ENCODE measurements at regions not wholly inside any gene's neighbourhood (a gene's known extent, or its start where the extent isn't known, plus 50 kb on each side); places are given as distances from the start of the nearest gene placed in this dataset.

DNA sequence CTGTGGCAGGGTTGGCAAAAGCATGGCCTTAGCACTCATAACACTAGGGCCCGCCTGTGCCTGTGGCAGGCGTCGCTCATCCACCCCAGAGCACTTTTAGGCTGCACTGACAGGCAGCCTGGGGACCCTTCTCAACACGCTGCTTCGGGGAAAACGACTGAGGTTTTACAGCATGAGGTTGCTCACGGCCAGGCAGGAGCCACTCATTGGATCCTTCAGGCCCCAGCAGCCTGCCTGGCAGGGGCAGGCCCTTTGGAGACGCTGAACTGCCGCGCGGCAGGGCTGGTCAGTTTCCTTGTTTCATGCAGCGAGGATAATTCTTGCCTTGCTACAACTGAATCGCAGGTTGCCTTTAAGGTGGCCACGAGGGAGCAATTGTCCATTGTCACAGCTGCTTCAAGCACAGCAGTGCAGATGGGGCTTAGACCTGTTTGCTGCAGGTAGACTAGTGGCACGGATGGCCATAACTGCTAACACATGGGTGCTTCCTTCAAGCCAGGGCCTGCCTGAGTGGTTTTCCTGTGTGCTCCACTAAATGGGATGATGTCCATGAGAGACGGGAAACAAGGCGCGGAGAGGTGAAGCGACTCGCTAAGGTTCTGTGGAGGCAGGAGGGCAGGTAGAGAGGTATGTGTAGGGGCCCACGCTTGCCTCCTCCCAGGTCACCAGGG lies 49.9 kb upstream of the HS6ST1 start:
- no peak for DNase-seq

DNA sequence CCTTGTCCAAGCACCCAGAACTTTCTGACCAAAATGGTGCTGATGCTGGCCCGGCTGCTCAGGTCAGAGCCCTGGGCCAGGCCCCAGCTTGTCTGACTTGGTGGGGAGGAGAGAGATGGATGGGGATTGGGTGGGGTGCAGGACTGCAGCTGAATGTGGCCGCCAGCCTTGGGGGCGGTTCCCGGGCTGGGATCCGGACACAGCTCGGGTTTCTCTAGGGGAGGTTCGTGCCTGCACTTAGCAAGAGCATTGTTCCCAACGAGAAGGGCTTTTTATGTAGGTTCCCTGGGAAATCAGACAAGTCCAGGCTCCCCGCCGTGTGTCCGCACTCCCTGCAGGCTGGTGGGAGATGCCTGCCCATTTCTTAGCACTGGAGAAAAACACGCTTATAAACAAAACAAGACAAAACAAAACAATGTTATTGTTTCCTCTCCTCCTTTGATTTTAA lies 50.5 kb upstream of the HS6ST1 start:
- DNase-seq, result no peak

GRCh38 chr2:128369602-128370467 lies 51.2 kb upstream of the HS6ST1 start:
- no peak for DNase-seq

- DNase-seq, result no peak
Observed at GRCh38 chr2:128370468-128371247, 52.0 kb upstream of the HS6ST1 start.

GRCh38 chr2:128371248-128371630 lies 52.6 kb upstream of the HS6ST1 start:
- no peak for DNase-seq

DNA sequence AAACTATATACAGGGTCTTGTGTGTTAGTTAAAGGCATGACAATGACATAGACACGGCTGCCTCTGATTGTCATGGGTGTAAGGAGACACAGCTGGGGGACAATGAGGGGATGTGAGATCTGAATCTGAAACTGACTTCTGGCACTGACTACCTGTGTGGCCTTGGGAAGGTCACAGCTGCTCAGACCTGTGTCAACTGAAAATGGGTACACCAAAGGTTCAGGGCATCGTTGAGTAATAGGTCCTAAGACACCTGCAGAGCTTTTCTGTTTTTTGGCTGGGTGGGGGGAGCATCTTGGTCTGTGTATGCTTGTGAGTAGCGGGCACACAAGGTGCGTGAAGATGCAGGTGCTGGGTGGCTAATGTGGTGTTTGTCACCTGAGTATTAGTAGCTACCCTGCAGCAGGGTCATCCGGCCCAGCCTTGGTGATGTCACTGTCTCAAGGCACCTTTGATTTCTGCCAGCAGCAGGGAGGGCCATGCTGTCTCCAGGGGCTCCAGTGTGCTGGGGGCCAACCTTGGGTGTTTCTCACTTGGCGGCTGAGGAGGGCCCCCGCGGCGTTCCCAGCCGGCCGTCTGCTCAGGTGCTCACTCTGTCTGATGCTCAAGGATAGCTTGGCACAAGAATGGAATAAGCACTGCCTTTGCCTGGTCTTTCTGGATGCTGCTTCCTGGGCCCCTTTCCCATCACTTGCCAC lies 53.1 kb upstream of the HS6ST1 start:
- no peak for DNase-seq

- DNase-seq, result no peak
Observed at GRCh38 chr2:128372621-128373341, 54.1 kb upstream of the HS6ST1 start.

DNA sequence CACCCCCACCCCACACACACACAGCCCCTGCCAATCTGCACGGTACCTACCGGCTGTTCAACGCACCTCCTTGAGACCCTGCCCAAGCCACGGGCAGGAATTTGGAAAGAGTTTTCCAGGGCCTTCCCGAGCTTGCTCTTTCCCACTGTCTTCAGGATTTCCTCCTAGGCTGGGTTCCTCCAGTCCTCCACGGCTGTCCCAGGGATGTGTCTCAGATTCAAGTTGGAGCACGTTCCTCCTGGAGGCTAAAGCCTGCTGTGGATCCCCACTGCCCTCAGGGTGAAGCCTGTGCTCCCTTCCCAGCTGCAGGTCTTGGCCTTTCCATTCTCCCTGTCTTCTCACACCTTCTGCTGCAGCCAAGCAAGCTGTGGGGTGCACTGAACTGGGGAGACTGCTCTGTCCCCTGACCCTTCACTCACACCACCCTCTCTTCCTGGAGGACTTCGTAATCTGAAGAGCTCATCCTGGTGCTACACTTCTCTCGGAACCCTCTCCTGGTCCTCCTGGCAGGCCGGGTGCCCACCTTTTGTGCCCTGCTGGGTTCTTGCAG lies 54.9 kb upstream of the HS6ST1 start:
- DNase-seq, result no peak

- DNase-seq, result no peak
Observed at GRCh38 chr2:128374001-128374710, 55.5 kb upstream of the HS6ST1 start.

GRCh38 chr2:128374711-128375413 lies 56.2 kb upstream of the HS6ST1 start:
- no peak for DNase-seq

- no peak for DNase-seq
Observed at GRCh38 chr2:128375454-128375853, 56.8 kb upstream of the HS6ST1 start.

DNA sequence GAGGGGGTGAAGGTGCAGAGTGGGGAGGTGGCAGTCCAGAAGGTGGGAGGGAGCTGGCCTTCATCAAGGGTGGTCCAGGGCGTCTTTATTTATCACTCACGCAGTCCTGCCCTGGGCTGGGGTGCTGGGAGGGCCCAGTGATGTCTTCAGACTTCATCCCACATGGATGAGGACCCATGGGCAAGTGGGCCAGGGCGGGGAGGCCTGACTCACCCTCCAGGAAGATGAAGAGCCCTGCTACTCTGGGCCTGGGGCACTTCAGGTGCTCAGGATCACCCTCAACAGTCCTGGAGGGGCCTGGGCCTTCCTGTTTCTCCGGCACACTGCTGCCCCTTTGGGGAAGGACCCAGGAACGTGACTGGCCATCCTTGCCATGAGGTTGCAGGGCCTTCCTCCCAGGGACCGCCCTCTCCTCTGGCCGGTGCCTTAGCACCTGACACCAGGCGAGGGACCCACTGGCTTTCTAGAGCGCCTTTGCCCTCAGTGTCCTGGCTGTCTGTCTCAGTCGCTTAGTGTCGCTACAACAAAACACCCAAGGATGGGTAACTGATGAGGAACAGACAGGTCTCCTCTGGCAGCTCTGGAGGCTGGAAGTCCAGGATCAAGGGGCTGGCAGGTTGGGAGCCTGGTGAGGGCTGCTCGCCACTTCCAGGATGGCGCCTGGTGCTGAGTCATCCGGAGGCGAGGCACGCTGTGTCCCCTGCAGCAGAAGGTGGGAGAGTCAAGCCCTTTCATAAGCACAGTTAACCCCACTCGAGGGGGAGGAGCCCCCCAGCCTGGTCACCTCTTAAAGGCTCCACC lies 57.8 kb upstream of the HS6ST1 start:
- no peak for DNase-seq

DNA sequence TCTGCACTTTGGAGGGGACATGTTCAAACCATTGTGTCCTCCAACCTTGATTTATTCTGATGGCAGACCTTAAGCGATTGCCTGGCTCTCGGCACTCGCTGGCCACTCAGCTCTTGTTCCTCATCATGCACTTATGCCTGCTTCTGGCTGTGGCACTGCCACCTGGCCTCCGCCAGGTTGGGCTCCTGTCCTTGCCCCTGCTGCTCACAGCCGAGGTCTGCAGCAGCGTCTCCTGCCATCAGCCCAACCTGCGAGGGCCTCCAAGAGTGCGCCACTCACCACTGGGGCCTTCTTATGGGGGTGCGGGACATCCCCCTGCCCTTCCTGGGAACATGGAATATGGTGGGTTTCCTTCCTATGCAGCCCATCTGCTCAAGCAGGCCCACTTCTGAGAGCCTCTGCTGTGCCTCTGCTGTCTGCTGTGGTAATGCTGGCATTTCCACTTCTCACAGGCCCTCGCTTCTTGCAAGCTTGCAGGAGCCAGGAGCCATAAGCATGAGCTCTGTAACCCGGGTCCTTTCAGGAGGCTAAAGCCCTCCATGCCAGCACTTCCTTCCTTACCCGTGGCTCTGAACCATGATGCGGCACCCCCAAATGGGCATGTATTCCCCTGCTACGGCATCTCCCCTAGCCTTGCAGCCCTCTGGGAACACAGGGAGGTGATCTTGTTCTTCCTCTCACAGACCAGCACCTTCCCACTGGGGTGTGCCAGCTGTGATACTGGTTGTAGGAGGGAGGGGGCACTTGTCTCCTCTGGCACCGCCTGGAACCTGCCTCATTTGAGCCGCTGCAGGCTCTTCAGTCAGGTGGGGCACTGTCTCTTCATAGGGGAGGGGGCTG lies 58.6 kb upstream of the HS6ST1 start:
- no peak for DNase-seq

GRCh38 chr2:128378231-128379020 lies 59.8 kb upstream of the HS6ST1 start:
- DNase-seq, result no peak

DNA sequence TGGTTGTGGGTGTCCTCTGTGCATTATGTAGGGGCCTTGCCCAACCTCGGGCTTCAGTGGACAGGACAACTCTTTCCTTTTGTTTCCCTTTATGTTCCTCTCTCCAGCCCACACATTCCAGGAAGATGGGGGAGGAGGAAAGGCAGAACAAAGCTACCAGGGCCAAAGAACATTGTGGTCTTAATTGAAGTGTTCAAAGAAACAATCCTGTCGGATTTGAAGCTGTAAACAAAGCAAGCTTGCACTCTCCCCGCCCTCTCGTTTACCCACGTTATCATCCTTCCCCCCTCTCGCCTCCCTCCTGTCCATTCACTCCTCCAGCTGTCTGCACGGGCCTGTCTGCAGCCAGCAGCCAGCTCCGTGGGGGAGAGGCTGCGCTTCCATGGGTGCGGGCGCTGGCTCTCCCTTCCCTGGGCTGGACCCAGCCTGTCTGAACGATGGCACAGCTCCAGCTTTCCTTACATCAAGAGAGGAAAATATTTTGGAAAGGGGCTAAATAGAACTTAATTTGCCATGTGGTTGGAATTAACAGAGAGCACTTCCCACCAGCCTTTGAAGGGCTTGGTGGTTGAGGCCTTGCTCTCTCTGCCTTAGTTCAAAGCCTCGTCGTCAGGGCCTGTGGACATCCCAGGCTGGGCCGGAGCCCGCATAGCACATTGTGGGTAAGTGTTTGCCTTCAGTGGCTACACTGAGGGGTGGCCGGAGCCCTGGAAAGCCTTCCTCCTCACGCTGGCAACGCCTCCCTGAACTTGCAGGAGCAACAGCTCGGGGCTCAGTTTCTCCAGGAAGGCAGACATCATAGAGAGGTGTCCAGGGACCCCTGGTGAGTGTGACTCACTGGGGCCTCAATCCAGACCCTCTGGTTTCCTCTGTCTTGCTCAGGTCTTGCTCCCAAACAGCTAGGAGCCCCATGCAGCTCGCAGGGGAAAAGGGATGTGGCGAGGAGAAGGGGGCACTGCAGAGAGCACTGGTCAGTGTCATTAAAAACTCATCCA lies 60.6 kb upstream of the HS6ST1 start:
- DNase-seq, result no peak

GRCh38 chr2:128380061-128380889 lies 61.6 kb upstream of the HS6ST1 start:
- DNase-seq, result no peak

All from stimulated activated CD4-positive, alpha-beta T cell treated with anti-CD3 and anti-CD28 coated beads, Interleukin-15, amount 100 ng/mL, for 24 hours (primary cell).